ENCODE measurements at regions not wholly inside any gene's neighbourhood (a gene's known extent, or its start where the extent isn't known, plus 50 kb on each side); places are given as distances from the start of the nearest gene placed in this dataset.

DNA sequence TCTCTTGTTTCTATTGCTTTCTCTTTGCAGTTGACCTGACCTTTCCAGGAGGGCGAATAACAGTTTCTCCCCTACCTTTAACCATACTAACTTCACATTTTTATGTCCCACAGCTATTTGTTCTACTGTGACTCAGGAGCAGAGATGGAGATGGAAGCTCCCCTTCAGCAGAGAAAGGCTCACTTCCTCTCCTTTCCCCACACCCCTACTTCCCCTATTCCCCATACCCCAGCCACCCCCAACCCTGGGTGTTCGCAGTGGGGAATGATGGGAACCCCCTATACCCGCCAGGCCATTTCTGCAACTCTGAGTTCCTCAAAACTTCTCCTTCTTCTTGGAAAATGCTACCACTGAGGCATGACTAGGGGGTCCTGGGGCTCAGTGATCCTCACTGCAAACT is 285.4 kb upstream of the MGAT5 start:
- H3K4me3 ChIP-seq (ENCODE audit: low read depth, low read length) = no peak overlapping the region
- no peak for DNase-seq (ENCODE audit: low read depth)
- TF ChIP-seq, protein P1, sequence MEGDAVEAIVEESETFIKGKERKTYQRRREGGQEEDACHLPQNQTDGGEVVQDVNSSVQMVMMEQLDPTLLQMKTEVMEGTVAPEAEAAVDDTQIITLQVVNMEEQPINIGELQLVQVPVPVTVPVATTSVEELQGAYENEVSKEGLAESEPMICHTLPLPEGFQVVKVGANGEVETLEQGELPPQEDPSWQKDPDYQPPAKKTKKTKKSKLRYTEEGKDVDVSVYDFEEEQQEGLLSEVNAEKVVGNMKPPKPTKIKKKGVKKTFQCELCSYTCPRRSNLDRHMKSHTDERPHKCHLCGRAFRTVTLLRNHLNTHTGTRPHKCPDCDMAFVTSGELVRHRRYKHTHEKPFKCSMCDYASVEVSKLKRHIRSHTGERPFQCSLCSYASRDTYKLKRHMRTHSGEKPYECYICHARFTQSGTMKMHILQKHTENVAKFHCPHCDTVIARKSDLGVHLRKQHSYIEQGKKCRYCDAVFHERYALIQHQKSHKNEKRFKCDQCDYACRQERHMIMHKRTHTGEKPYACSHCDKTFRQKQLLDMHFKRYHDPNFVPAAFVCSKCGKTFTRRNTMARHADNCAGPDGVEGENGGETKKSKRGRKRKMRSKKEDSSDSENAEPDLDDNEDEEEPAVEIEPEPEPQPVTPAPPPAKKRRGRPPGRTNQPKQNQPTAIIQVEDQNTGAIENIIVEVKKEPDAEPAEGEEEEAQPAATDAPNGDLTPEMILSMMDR (IDR thresholded peaks at IDR 0.05; ENCODE audit: insufficient read depth, low read depth, low read length, missing control alignments) = no peak

DNA sequence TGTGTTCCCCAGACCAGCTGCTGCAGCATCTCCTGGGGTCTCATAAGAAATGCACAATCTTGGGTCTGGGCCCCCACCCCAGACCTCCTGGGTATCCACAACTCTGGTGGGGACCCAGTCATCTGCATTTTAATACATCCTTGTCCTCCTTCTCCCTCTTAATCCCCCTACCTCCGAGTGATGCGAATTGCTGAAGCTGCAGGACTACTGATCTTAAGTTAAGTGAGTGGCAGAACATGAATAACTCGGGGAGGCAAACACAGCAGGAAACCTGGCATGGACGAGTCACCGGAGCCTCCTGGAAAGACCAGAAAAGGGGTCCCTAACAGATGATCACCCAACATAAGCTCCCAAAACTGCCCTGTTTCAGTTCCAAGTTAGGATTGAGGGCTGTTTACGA is 283.2 kb upstream of the MGAT5 start:
- H3K4me3 ChIP-seq (ENCODE audit: low read depth, low read length) = no peak overlapping the region
- TF ChIP-seq, protein P1 (IDR thresholded peaks at IDR 0.05; ENCODE audit: insufficient read depth, low read depth, low read length, missing control alignments) = no peak
- no peak for DNase-seq (ENCODE audit: low read depth)

DNA sequence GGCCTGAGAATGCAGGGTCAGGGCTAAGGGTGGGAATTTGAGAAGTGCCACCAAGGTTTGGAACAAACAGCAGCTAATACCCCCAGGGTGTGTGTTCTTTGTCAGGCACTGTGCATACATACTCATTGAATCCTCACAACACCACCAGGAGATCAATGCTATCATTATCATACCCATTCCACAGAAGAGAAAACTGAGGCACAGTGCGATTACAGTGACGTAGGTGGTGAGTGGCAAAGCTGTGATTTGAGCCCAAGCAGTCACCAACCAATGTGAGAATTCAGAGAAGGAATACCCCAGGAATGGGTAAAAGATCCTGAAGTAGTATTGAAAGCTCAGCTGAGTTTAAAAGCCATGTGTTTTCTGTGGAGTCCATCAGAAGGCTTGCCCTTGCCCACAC is 281.6 kb upstream of the MGAT5 start:
- TF ChIP-seq, protein P1 (IDR thresholded peaks at IDR 0.05; ENCODE audit: insufficient read depth, low read depth, low read length, missing control alignments) = no peak
- DNase-seq (ENCODE audit: low read depth) = no peak
- H3K4me3 ChIP-seq (ENCODE audit: low read depth, low read length) = no peak overlapping the region

DNA sequence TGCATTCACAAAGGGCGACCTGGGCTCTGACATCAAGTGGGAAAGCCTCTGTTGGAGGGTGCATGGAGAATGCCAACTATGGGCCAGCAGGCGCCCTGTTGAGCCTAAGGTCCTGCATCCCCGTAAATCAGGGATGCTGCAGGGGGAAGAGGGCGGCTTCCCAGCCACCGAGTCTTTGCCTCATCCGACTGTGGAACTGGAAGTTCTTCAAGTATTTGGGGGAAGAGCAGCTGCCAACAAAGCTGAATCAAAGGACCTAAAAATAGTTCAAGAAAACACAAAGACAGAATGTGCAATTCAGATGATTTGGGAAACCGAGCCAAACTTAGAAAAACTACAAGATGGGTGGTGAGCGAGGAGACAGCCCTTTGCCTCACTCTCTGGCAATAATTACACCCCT is 281.1 kb upstream of the MGAT5 start:
- no peak for DNase-seq (ENCODE audit: low read depth)
- no peak overlapping the region for H3K4me3 ChIP-seq (ENCODE audit: low read depth, low read length)
- TF ChIP-seq, protein P1 (IDR thresholded peaks at IDR 0.05; ENCODE audit: insufficient read depth, low read depth, low read length, missing control alignments) = no peak

DNA sequence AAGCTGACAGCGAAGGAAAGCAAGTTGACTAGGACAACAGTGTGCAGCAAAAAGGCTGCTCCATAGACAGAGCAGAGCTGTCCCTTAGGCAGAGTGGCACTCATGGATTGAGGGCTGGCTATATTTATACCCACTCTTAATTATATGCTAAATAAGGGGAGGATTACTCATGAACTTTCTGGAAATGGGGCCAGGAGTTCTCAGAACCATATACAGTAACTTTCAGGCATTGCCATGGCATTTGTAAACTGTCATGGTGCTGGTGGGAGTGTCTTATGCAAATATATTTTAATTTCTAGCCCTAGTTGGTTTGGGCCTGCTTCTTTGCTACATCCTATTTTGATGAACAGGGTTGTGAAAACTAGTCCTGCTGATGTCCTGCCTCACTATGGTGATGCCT is 279.5 kb upstream of the MGAT5 start:
- DNase-seq (ENCODE audit: low read depth) = no peak
- TF ChIP-seq, protein P1 (IDR thresholded peaks at IDR 0.05; ENCODE audit: insufficient read depth, low read depth, low read length, missing control alignments) = no peak
- no peak overlapping the region for H3K4me3 ChIP-seq (ENCODE audit: low read depth, low read length)

DNA sequence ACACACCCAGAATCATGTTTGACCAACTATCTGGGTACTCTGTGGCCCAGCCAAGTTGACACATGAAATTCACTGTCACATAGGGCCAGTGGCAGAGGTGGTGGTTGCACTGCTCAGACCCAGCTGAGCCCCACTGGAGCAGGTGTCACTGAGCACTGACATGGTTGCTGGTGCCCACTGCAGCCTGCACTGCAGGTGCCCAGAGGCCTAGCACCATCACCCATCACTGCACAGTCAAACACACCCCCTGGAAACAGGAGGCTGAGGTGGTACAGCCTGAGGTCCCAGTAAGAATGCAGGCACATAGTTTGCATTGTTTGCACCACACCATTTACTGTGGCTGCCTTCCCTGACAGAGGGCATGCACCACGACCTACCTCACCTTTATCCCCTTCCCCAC is 278.7 kb upstream of the MGAT5 start:
- no peak for DNase-seq (ENCODE audit: low read depth)
- H3K4me3 ChIP-seq (ENCODE audit: low read depth, low read length) = no peak overlapping the region
- TF ChIP-seq, protein P1 (IDR thresholded peaks at IDR 0.05; ENCODE audit: insufficient read depth, low read depth, low read length, missing control alignments) = no peak

DNA sequence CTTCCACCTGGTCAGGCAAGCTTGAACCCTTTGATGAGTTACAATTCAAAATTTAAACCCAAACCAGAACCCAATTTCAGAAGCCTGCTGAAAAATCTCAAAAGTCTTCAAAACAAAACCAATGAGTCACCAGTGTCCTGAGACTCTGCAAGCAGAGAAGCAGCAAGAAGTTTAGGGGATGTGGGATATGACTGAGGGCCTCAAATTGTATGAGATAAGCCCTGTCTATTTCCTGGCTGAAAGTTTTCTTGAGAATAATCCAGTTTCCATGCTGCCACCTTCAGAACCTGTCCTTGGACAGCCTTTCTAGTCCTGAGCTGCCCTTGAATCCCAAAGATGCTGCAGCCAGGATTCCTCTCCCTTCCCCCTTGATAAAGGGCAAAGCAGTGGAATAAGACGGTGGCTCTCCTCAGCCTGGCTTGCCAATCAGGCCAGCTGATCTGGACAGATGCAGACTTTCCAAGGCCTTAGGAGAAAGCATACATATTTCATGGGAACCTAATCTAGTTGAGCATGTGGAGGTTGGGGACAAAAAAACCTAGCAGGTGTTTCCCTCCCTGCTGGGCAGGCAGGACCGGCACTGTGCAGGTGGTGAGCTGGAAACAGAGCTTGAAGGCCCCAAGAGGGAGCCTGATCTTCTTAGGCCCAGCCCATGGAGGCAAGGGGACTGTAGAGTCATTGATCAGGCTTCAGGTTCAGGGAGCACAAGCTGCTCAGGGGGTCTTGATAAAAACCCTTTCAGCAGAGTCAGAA is 278.0 kb upstream of the MGAT5 start:
- peak; percentile 11 for DNase-seq (ENCODE audit: low read depth)
- TF ChIP-seq, protein P1 (IDR thresholded peaks at IDR 0.05; ENCODE audit: insufficient read depth, low read depth, low read length, missing control alignments) = no peak
- no peak overlapping the region for H3K4me3 ChIP-seq (ENCODE audit: low read depth, low read length)

All from GM12865 (cell line).